Peyer's patch (tissue), 4 donors: ENCODE measurements at regions not wholly inside any gene's neighbourhood (a gene's known extent, or its start where the extent isn't known, plus 50 kb on each side); places are given as distances from the start of the nearest gene placed in this dataset.
A peak's percentile ranks its signal among the peaks of the same experiment; 100 is the strongest.

ENCODE experiments used
- DNase-seq, 3 donors: peaks; one replicate each; pipeline ENCODE4 v3.0.0-alpha.2; 2017 to 2019
- H3K27ac ChIP-seq, 4 donors: fragments of 200-600 bp; sonication (generic); one replicate each; pipeline ENCODE4 v1.5.1; 2016 to 2019
- H3K27me3 ChIP-seq, 2 donors: fragments of 200-600 bp; sonication (generic); one replicate each; pipeline ENCODE4 v1.5.1; 2019
- H3K36me3 ChIP-seq, 3 donors: fragments of 200-600 bp; sonication (generic); one replicate each; pipeline ENCODE4 v1.5.1; 2016 to 2019
- H3K4me1 ChIP-seq, 4 donors: fragments of 200-600 bp; sonication (generic); one replicate each; pipeline ENCODE4 v1.5.1; 2016 to 2019
- H3K4me3 ChIP-seq, 4 donors: fragments of 200-600 bp; sonication (generic); 1 replicate in 3 of 4; 2 replicates in 1 of 4; pipeline ENCODE4 v1.5.1; 2016 to 2019; ENCODE audit warnings: mild to moderate bottlenecking in 1 of 4
- H3K9me3 ChIP-seq, 4 donors: fragments of 200-600 bp; sonication (generic); one replicate each; pipeline ENCODE4 v1.5.1; 2016 to 2019; ENCODE audit warnings: mild to moderate bottlenecking in 1 of 4
- CTCF ChIP-seq, 6 experiments: fragments of 450-650 bp in 4 of 6; fragments of 200-600 bp in 2 of 6; sonication (generic) in 1 of 6; IDR thresholded peaks; one replicate each; pipeline ENCODE4 v1.5.1; 2017 to 2019; ENCODE audit warnings: antibody characterized with exemption in 6 of 6, mild to moderate bottlenecking in 3 of 6, moderate library complexity in 1 of 6
- POLR2A ChIP-seq, 2 donors: fragments of 450-650 bp; IDR thresholded peaks; one replicate each; pipeline ENCODE4 v1.5.1; 2017; ENCODE audit warnings: antibody characterized with exemption in 2 of 2, mild to moderate bottlenecking in 2 of 2, moderate library complexity in 2 of 2

GRCh38 chr2:150355440-150355839 lies 132.0 kb downstream of the RND3 start:
- Histone ChIP-seq H3K4me1 (no peaks in the 10 kb centered on the region), H3K9me3 (no peaks in the 10 kb centered on the region), H3K36me3 (no peaks in the 10 kb centered on the region), H3K4me3 (no peak overlapping the region), H3K27ac (no peak overlapping the region), H3K27me3 (no peaks in the 10 kb centered on the region)
- TF ChIP-seq POLR2A (IDR thresholded peaks at IDR 0.05), result no peak
- TF ChIP-seq CTCF (IDR thresholded peaks at IDR 0.05), result no peak
- DNase-seq, result no peak

GRCh38 chr2:150353376-150353775 lies 134.1 kb downstream of the RND3 start:
- Histone ChIP-seq H3K4me1 (no peaks in the 10 kb centered on the region), H3K27me3 (no peaks in the 10 kb centered on the region), H3K4me3 (no peak overlapping the region), H3K9me3 (no peaks in the 10 kb centered on the region), H3K36me3 (no peaks in the 10 kb centered on the region), H3K27ac (no peak overlapping the region)
- no peak for DNase-seq
- TF ChIP-seq POLR2A (IDR thresholded peaks at IDR 0.05) (no peak), CTCF (IDR thresholded peaks at IDR 0.05) (no peak)

GRCh38 chr2:150351922-150352321 lies 135.5 kb downstream of the RND3 start:
- H3K4me3 ChIP-seq, result no peak overlapping the region
- no peaks in the 10 kb centered on the region for H3K27me3 ChIP-seq
- no peak overlapping the region for H3K27ac ChIP-seq
- H3K36me3 ChIP-seq, result no peaks in the 10 kb centered on the region
- no peaks in the 10 kb centered on the region for H3K9me3 ChIP-seq
- no peaks in the 10 kb centered on the region for H3K4me1 ChIP-seq
- TF ChIP-seq CTCF (IDR thresholded peaks at IDR 0.05), result no peak
- TF ChIP-seq POLR2A (IDR thresholded peaks at IDR 0.05), result no peak
- DNase-seq, result no peak

- Histone ChIP-seq H3K4me3 (no peak overlapping the region), H3K9me3 (no peaks in the 10 kb centered on the region), H3K27me3 (no peaks in the 10 kb centered on the region), H3K27ac (no peak overlapping the region), H3K4me1 (no peaks in the 10 kb centered on the region), H3K36me3 (no peaks in the 10 kb centered on the region)
- DNase-seq, result no peak
- TF ChIP-seq POLR2A (IDR thresholded peaks at IDR 0.05) (no peak), CTCF (IDR thresholded peaks at IDR 0.05) (no peak)
Measured at GRCh38 chr2:150350500-150350899, 137.0 kb downstream of the RND3 start.

GRCh38 chr2:150346806-150347205 lies 140.7 kb downstream of the RND3 start:
- Histone ChIP-seq H3K4me3 (no peak overlapping the region), H3K36me3 (no peaks in the 10 kb centered on the region), H3K4me1 (no peaks in the 10 kb centered on the region), H3K27ac (no peak overlapping the region), H3K27me3 (no peaks in the 10 kb centered on the region), H3K9me3 (no peaks in the 10 kb centered on the region)
- TF ChIP-seq POLR2A (IDR thresholded peaks at IDR 0.05), result no peak
- no peak for TF ChIP-seq CTCF (IDR thresholded peaks at IDR 0.05)
- DNase-seq, result no peak

- H3K9me3 ChIP-seq, result no peaks in the 10 kb centered on the region
- DNase-seq, result no peak
- no peaks in the 10 kb centered on the region for H3K4me1 ChIP-seq
- H3K36me3 ChIP-seq, result no peaks in the 10 kb centered on the region
- H3K27ac ChIP-seq, result peak overlapping the region in 2 of 4 donors; percentile 4 to 5
- no peak for TF ChIP-seq CTCF (IDR thresholded peaks at IDR 0.05)
- TF ChIP-seq POLR2A (IDR thresholded peaks at IDR 0.05), result no peak
- no peak overlapping the region for H3K4me3 ChIP-seq
- H3K27me3 ChIP-seq, result no peaks in the 10 kb centered on the region
Measured at GRCh38 chr2:150341982-150342680, 145.3 kb downstream of the RND3 start.
